ENCODE measurements at regions not wholly inside any gene's neighbourhood (a gene's known extent, or its start where the extent isn't known, plus 50 kb on each side); places are given as distances from the start of the nearest gene placed in this dataset.

DNA sequence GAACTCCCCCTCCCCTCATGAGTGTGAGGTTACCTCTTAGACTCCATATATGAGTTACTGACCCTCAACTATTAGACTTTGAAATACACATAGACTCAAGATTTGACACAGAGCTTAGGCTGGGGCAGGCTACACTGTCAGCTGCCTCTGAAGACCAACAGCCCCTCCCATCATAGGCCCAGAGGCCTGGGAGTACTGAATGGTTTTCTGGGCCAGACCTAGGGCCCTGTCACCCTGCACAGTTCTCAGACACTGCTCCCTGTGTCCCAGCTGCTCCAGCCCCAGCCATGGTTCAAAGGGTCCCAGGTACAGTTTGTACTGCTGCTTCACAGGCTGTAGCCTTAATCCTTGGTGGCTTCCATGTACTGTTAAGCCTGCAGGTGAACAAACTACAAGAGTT is 132.1 kb upstream of the MOCS1 start:
- TF ChIP-seq, protein P1, sequence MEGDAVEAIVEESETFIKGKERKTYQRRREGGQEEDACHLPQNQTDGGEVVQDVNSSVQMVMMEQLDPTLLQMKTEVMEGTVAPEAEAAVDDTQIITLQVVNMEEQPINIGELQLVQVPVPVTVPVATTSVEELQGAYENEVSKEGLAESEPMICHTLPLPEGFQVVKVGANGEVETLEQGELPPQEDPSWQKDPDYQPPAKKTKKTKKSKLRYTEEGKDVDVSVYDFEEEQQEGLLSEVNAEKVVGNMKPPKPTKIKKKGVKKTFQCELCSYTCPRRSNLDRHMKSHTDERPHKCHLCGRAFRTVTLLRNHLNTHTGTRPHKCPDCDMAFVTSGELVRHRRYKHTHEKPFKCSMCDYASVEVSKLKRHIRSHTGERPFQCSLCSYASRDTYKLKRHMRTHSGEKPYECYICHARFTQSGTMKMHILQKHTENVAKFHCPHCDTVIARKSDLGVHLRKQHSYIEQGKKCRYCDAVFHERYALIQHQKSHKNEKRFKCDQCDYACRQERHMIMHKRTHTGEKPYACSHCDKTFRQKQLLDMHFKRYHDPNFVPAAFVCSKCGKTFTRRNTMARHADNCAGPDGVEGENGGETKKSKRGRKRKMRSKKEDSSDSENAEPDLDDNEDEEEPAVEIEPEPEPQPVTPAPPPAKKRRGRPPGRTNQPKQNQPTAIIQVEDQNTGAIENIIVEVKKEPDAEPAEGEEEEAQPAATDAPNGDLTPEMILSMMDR (IDR thresholded peaks at IDR 0.05; ENCODE audit: insufficient read depth, low read length): no peak

DNA sequence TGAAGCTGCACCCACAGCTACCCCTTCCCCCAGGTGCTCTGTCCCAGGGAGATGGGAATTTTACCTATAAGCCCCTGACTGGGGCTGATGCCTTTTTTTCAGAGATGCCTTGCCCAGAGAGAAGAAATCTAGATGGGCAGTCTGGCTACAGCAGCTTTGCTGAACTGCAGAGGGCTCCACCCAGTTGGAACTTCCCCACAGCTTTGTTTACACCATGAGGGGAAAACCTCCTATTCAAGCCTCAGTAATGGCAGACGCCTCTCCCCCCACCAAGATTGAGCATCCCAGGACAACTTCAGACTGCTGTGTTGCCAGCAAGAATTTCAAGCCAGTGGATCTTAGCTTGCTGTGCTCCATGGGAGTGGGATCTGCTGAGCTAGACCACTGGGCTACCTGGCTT is 122.6 kb upstream of the MOCS1 start:
- TF ChIP-seq, protein P1 (IDR thresholded peaks at IDR 0.05; ENCODE audit: insufficient read depth, low read length): no peak
- H3K4me3 ChIP-seq (ENCODE audit: low read depth, low read length): no peak overlapping the region
- DNase-seq (ENCODE audit: low read depth): no peak

More for the DNA sequence above, 132.1 kb upstream of the MOCS1 start:
- H3K4me3 ChIP-seq (ENCODE audit: low read depth, low read length): no peak overlapping the region
- DNase-seq (ENCODE audit: low read depth): no peak

DNA sequence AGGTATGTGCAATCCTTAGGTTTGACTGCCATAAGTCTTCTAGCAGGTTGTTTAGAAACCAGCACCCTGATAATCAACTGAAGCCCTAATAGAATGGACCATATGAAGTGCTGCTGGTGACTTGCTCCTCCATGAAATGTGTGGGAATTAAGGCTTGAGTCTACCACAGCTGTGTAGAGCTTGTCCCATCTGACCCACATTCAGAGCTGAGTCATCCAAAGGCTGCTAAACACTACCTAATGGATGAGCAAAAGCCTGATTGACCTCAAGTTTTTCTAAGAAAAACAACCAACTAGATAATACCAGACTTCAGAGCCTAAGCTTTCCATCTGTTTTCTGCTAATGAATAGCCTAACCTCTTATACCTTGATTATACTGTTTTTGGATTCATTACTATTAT is 120.3 kb upstream of the MOCS1 start:
- DNase-seq (ENCODE audit: low read depth): no peak
- no peak overlapping the region for H3K4me3 ChIP-seq (ENCODE audit: low read depth, low read length)
- TF ChIP-seq, protein P1 (IDR thresholded peaks at IDR 0.05; ENCODE audit: insufficient read depth, low read length): no peak

DNA sequence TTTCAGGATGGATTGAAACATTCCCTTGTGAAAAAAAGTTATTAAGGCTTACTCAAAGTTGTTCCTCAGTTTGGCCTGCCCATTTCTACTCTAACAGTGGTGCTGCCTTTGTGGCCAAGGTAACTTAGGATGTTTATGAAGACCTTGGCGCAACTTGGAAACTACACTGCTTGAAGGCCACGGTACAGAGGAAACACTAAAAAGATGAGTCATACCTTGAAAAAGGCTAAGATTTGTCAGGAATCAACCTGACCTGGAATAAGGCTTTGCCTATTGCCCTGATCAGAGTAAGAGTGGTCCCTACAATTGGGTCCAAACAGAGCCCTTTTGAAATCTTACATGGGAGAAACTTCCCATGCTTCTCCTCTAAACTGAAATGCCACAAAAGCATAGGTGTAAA is 119.9 kb upstream of the MOCS1 start:
- DNase-seq (ENCODE audit: low read depth): no peak
- TF ChIP-seq, protein P1 (IDR thresholded peaks at IDR 0.05; ENCODE audit: insufficient read depth, low read length): no peak
- no peak overlapping the region for H3K4me3 ChIP-seq (ENCODE audit: low read depth, low read length)

DNA sequence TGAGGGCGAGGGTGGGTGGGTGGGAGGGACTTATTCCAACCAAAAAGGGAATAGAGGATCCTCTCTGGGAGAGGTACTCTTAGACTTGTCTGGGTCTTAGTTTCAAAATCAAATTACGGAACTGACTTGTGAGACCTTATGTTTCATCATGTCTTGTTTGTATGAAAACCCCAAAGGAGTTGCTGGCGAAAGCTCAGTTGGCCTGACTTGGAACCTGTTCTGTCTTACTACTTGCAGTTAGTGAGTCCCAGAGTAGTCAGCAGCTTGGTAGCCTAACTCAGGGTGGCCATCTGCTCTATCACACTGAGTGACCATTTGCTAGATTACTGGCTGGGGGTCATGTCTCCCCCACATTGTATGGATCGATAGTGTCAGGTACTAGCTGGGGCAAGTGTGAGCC is 114.9 kb upstream of the MOCS1 start:
- H3K4me3 ChIP-seq (ENCODE audit: low read depth, low read length): no peak overlapping the region
- TF ChIP-seq, protein P1 (IDR thresholded peaks at IDR 0.05; ENCODE audit: insufficient read depth, low read length): no peak
- no peak for DNase-seq (ENCODE audit: low read depth)

DNA sequence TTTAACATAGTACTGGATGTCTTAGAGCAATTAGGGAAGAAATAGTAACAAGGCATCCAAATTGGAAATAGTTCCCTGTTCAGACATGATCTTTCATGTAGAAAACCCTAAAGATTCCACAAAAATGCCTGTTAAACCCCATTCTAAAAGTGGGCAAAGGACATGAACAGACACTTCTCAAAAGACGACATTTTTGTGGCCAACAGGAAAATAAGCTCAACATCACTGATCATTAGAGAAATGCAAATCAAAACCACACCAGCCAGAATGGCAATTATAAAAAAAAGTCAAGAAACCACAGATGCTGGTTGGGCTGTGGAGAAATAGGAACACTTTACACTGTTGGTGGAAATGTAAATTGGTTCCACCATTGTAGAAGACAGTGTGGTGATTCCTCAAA is 109.9 kb upstream of the MOCS1 start:
- TF ChIP-seq, protein P1 (IDR thresholded peaks at IDR 0.05; ENCODE audit: insufficient read depth, low read length): no peak
- no peak overlapping the region for H3K4me3 ChIP-seq (ENCODE audit: low read depth, low read length)
- DNase-seq (ENCODE audit: low read depth): no peak

DNA sequence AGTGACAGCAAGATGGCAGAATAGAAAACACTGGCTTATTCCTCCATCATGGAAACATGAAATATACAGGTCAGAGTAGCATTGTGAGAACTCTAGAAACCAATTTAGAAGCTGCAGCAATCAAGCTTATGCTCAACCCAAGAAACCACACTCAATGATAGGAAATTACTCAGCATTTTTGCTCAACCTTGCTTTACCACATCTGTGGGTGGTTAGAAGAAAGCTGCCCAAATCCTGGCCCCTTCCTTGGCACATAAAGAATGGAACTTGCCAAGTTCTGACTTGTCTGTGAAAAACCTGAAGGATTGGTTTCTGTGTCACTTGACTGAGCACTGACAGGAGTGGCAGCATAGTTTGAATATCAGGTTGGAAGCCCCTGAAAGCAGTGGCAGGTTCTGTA is 108.0 kb upstream of the MOCS1 start:
- TF ChIP-seq, protein P1 (IDR thresholded peaks at IDR 0.05; ENCODE audit: insufficient read depth, low read length): no peak
- DNase-seq (ENCODE audit: low read depth): no peak
- H3K4me3 ChIP-seq (ENCODE audit: low read depth, low read length): no peak overlapping the region

All from fibroblast of the aortic adventitia (primary cell).